Fibroblast of lung (primary cell): ENCODE measurements at regions not wholly inside any gene's neighbourhood (a gene's known extent, or its start where the extent isn't known, plus 50 kb on each side); places are given as distances from the start of the nearest gene placed in this dataset.

Source experiments
- EZH2 ChIP-seq: IDR thresholded peaks from 2 replicates; pipeline ENCODE4 v1.5.1; 2012; ENCODE audit warnings: low read length, control low read depth, mild to moderate bottlenecking; ENCODE audit errors: missing control alignments
- TF ChIP-seq, protein P1 (sequence below), 2 donors: IDR thresholded peaks in 1 of 2; conservative IDR thresholded peaks in 1 of 2; 1 replicate in 1 of 2; 2 replicates in 1 of 2; pipeline ENCODE4 v1.5.1; 2011 to 2012; ENCODE audit warnings: low read length in 2 of 2, control low read depth in 1 of 2, inconsistent platforms in 1 of 2, low read depth in 1 of 2, mild to moderate bottlenecking in 1 of 2

DNA sequence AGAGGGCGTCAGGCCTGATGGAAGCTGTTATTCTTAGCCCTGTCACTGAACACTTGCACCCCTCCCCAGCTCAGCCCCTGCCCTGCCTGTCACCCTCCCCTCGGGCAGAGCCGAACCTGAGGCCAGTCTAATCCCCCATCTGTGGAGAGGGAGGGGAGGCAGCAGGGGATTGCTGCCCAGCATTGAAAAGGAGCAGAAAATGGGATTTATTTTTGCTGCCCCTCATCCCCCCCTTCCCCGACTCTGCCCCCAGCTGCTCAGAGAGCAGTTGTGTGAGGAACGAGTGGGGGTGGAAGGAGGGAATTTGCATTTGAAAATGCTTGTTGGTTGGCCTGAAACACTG is 71.6 kb downstream of the EPHB3 start:
- TF ChIP-seq EZH2, result no peak
- TF ChIP-seq, protein P1, sequence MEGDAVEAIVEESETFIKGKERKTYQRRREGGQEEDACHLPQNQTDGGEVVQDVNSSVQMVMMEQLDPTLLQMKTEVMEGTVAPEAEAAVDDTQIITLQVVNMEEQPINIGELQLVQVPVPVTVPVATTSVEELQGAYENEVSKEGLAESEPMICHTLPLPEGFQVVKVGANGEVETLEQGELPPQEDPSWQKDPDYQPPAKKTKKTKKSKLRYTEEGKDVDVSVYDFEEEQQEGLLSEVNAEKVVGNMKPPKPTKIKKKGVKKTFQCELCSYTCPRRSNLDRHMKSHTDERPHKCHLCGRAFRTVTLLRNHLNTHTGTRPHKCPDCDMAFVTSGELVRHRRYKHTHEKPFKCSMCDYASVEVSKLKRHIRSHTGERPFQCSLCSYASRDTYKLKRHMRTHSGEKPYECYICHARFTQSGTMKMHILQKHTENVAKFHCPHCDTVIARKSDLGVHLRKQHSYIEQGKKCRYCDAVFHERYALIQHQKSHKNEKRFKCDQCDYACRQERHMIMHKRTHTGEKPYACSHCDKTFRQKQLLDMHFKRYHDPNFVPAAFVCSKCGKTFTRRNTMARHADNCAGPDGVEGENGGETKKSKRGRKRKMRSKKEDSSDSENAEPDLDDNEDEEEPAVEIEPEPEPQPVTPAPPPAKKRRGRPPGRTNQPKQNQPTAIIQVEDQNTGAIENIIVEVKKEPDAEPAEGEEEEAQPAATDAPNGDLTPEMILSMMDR (conservative IDR thresholded peaks at IDR 0.05 in 1 of 2, IDR thresholded peaks at IDR 0.05 in 1 of 2; ENCODE audit: low read depth in 1 of 2, low read length in 2 of 2), result no peak
